Aorta (tissue), 5 donors: ENCODE measurements at regions not wholly inside any gene's neighbourhood (a gene's known extent, or its start where the extent isn't known, plus 50 kb on each side); places are given as distances from the start of the nearest gene placed in this dataset.

Experiments used
- ATAC-seq: fragments of 200-7000 bp; cut with Tn5 transposase; one replicate; pipeline ENCODE4 v1.9.1; 2022; ENCODE audit warnings: moderate library complexity; ENCODE audit not compliant: low FRiP score
- DNase-seq, 2 donors: peaks; one replicate each; pipeline ENCODE4 v3.0.0-alpha.2; 2020
- H3K27ac ChIP-seq, 2 donors: one replicate each; pipeline ENCODE4 v1.5.1; 2013; ENCODE audit warnings: low read length in 2 of 2, mild to moderate bottlenecking in 2 of 2, moderate library complexity in 2 of 2, control low read depth in 1 of 2, inconsistent platforms in 1 of 2, low read depth in 1 of 2
- H3K27me3 ChIP-seq, 2 donors: one replicate each; pipeline ENCODE4 v1.6.1; 2013; ENCODE audit warnings: control low read depth in 1 of 2, low read length in 1 of 2, mild to moderate bottlenecking in 1 of 2, moderate library complexity in 1 of 2; ENCODE audit not compliant: insufficient read depth in 2 of 2, control insufficient read depth in 1 of 2
- H3K36me3 ChIP-seq, 2 donors: one replicate each; pipeline ENCODE4 v1.6.1; 2013; ENCODE audit warnings: control low read depth in 1 of 2, low read length in 1 of 2, mild to moderate bottlenecking in 1 of 2; ENCODE audit not compliant: insufficient read depth in 2 of 2, control insufficient read depth in 1 of 2
- H3K4me1 ChIP-seq, 2 donors: one replicate each; pipeline ENCODE4 v1.6.1; 2013; ENCODE audit warnings: low read length in 2 of 2, control low read depth in 1 of 2, mild to moderate bottlenecking in 1 of 2, moderate library complexity in 1 of 2; ENCODE audit not compliant: insufficient read depth in 2 of 2, control insufficient read depth in 1 of 2
- H3K4me3 ChIP-seq, 2 donors: one replicate each; pipeline ENCODE4 v1.5.1; 2013; ENCODE audit warnings: low read length in 2 of 2, control low read depth in 1 of 2, mild to moderate bottlenecking in 1 of 2
- H3K9me3 ChIP-seq: one replicate; pipeline ENCODE4 v1.6.1; 2013; ENCODE audit warnings: mild to moderate bottlenecking, low read length; ENCODE audit not compliant: control insufficient read depth
- WGBS, 2 donors: extraction: QIAGEN DNeasy Blood & Tissue Kit; methylation state at CpG; one replicate each; pipeline ENCODE4 v1.1.7; 2013; 5-methylcytosine and 5-hydroxymethylcytosine counted together
- intact Hi-C, 2 donors: fragments of 100-400 bp; cut with DNase I; formaldehyde crosslinking; loops; one replicate each; pipeline versions ENCODE4 v1.14.2 to v1.15.0; 2022
- donor health status: healthy with polysubstance abuse.
- donor health status: Bipolar disorder and iron deficiency.
- donor health status: DM: no; HTN: no; CAD: no.
- donor health status: DM: no; HTN: no; CAD: no.
- donor health status: DM: yes; HTN: yes; CAD: no.

GRCh38 chr9:81394881-81395675, 294.3 kb downstream of the TLE1 start:
- DNase-seq (no peak), ATAC-seq (peak; percentile 52)
- H3K9me3 ChIP-seq: no peaks in the 10 kb centered on the region
- no peak overlapping the region for H3K4me3 ChIP-seq
- H3K36me3 ChIP-seq: no peaks in the 10 kb centered on the region
- no peaks in the 10 kb centered on the region for H3K27me3 ChIP-seq
- no peaks in the 10 kb centered on the region for H3K4me1 ChIP-seq
- no peak overlapping the region for H3K27ac ChIP-seq
- 89 to 93% methylated on average over 3 of the region's 3 CpGs for WGBS, 2 donors
- intact Hi-C loops: no loop called here

- H3K4me3 ChIP-seq: no peak overlapping the region
- H3K4me1 ChIP-seq: peaks cover 2% of the 10 kb centered on the region in 2 donors
- no peaks in the 10 kb centered on the region for H3K27me3 ChIP-seq
- H3K36me3 ChIP-seq: no peaks in the 10 kb centered on the region
- peak; percentile 24 for ATAC-seq
- WGBS, 2 donors: 28 to 40% methylated on average over 6 of the region's 6 CpGs
- no peaks in the 10 kb centered on the region for H3K9me3 ChIP-seq
- intact Hi-C loops: no loop called here
- no peak overlapping the region for H3K27ac ChIP-seq
- no peak for DNase-seq
These were observed 295.1 kb downstream of the TLE1 start for GRCh38 chr9:81393985-81394811.

- intact Hi-C loops: no loop called here
- no peak for ATAC-seq
- WGBS, 2 donors: 92 to 95% methylated on average over 2 of the region's 2 CpGs
These were observed 297.9 kb downstream of the TLE1 start for GRCh38 chr9:81391457-81391825.

GRCh38 chr9:81390792-81391456, 298.4 kb downstream of the TLE1 start:
- Histone ChIP-seq H3K27me3 (no peaks in the 10 kb centered on the region), H3K36me3 (no peaks in the 10 kb centered on the region), H3K4me1 (peaks cover 2 to 4% of the 10 kb centered on the region in 2 donors), H3K4me3 (no peak overlapping the region), H3K27ac (no peak overlapping the region), H3K9me3 (no peaks in the 10 kb centered on the region)
- WGBS, 2 donors: 94 to 95% methylated on average over 4 of the region's 4 CpGs
- intact Hi-C loops: no loop called here
- no peak for ATAC-seq
- no peak for DNase-seq

More at GRCh38 chr9:81391457-81391825, 297.9 kb downstream of the TLE1 start:
- no peak overlapping the region for H3K4me3 ChIP-seq
- H3K36me3 ChIP-seq: no peaks in the 10 kb centered on the region
- H3K27ac ChIP-seq: no peak overlapping the region
- H3K4me1 ChIP-seq: peaks cover 2 to 4% of the 10 kb centered on the region in 2 donors
- no peaks in the 10 kb centered on the region for H3K27me3 ChIP-seq
- no peak for DNase-seq
- H3K9me3 ChIP-seq: no peaks in the 10 kb centered on the region

GRCh38 chr9:81389569-81389993, 299.8 kb downstream of the TLE1 start:
- Histone ChIP-seq H3K4me1 (peaks cover 2 to 4% of the 10 kb centered on the region in 2 donors), H3K9me3 (no peaks in the 10 kb centered on the region), H3K36me3 (no peaks in the 10 kb centered on the region), H3K4me3 (no peak overlapping the region), H3K27ac (no peak overlapping the region), H3K27me3 (no peaks in the 10 kb centered on the region)
- intact Hi-C loops: no loop called here
- peak in 1 of 2 donors; percentile 63 for DNase-seq
- peak; percentile 64 for ATAC-seq
- 28 to 49% methylated on average over 6 of the region's 6 CpGs for WGBS, 2 donors

GRCh38 chr9:81388831-81389230, 300.5 kb downstream of the TLE1 start:
- Histone ChIP-seq H3K9me3 (no peaks in the 10 kb centered on the region), H3K36me3 (no peaks in the 10 kb centered on the region), H3K4me1 (peaks cover 2 to 4% of the 10 kb centered on the region in 2 donors), H3K27me3 (no peaks in the 10 kb centered on the region), H3K27ac (no peak overlapping the region), H3K4me3 (no peak overlapping the region)
- intact Hi-C loops: no loop called here
- DNase-seq (no peak), ATAC-seq (no peak)
- WGBS, 2 donors: 87 to 92% methylated on average over 1 of the region's 1 CpG

- no peak overlapping the region for H3K27ac ChIP-seq
- intact Hi-C loops: no loop called here
- peaks cover 2 to 4% of the 10 kb centered on the region in 2 donors for H3K4me1 ChIP-seq
- H3K4me3 ChIP-seq: no peak overlapping the region
- H3K27me3 ChIP-seq: no peaks in the 10 kb centered on the region
- H3K9me3 ChIP-seq: no peaks in the 10 kb centered on the region
- ATAC-seq: no peak
- DNase-seq: no peak
- WGBS, 2 donors: 91 to 94% methylated on average over 8 of the region's 8 CpGs
- H3K36me3 ChIP-seq: no peaks in the 10 kb centered on the region
These were observed 301.8 kb downstream of the TLE1 start for GRCh38 chr9:81387360-81388106.

GRCh38 chr9:81384911-81385310, 304.4 kb downstream of the TLE1 start:
- ATAC-seq: no peak
- intact Hi-C loops: no loop called here
- H3K27me3 ChIP-seq: no peaks in the 10 kb centered on the region
- H3K9me3 ChIP-seq: no peaks in the 10 kb centered on the region
- peaks cover 2 to 5% of the 10 kb centered on the region in 2 donors for H3K4me1 ChIP-seq
- no peak for DNase-seq
- H3K36me3 ChIP-seq: no peaks in the 10 kb centered on the region
- H3K27ac ChIP-seq: no peak overlapping the region
- 77 to 83% methylated on average over 3 of the region's 3 CpGs for WGBS, 2 donors
- no peak overlapping the region for H3K4me3 ChIP-seq
